DOHH2 (cell line): ENCODE measurements at regions not wholly inside any gene's neighbourhood (a gene's known extent, or its start where the extent isn't known, plus 50 kb on each side); places are given as distances from the start of the nearest gene placed in this dataset.

Experiments
- H3F3A ChIP-seq: fragments of 200-600 bp; sonication (generic), shearing (Covaris generic); 2 replicates; pipeline ENCODE4 v1.6.0; 2016; ENCODE audit warnings: antibody characterized with exemption, mild to moderate bottlenecking; ENCODE audit not compliant: control insufficient read depth, insufficient read depth
- H3K27ac ChIP-seq: fragments of 200-600 bp; sonication (generic); 2 replicates; pipeline ENCODE4 v1.5.1; 2014; ENCODE audit warnings: low read depth, mild to moderate bottlenecking, low read length, moderate library complexity
- H3K27me3 ChIP-seq: fragments of 200-600 bp; sonication (generic); 2 replicates; pipeline ENCODE4 v1.6.1; 2014; ENCODE audit warnings: mild to moderate bottlenecking, low read length, mixed read lengths; ENCODE audit not compliant: control insufficient read depth
- H3K36me3 ChIP-seq: fragments of 200-600 bp; sonication (generic); 2 replicates; pipeline ENCODE4 v1.6.1; 2014; ENCODE audit warnings: mild to moderate bottlenecking, low read length, moderate library complexity, mixed read lengths; ENCODE audit not compliant: control insufficient read depth
- H3K4me1 ChIP-seq: fragments of 200-600 bp; sonication (generic); 2 replicates; pipeline ENCODE4 v1.6.1; 2014; ENCODE audit warnings: mild to moderate bottlenecking, low read length, mixed read lengths; ENCODE audit not compliant: control insufficient read depth
- H3K4me2 ChIP-seq: fragments of 200-600 bp; sonication (generic); 2 replicates; pipeline ENCODE4 v1.6.0; 2014; ENCODE audit warnings: mild to moderate bottlenecking, low read length, moderate library complexity
- H3K4me3 ChIP-seq: fragments of 200-600 bp; sonication (generic); 2 replicates; pipeline ENCODE4 v1.5.1; 2014; ENCODE audit warnings: mild to moderate bottlenecking, low read length, mixed read lengths
- H3K79me2 ChIP-seq: fragments of 200-600 bp; sonication (generic); 2 replicates; pipeline ENCODE4 v1.6.1; 2014; ENCODE audit warnings: mild to moderate bottlenecking, low read length, mixed read lengths; ENCODE audit not compliant: control insufficient read depth
- H3K9me2 ChIP-seq: fragments of 200-600 bp; sonication (generic); replicated peaks from 2 replicates; pipeline ENCODE4 v1.6.1; 2014; ENCODE audit warnings: mild to moderate bottlenecking, low read length, mixed read lengths; ENCODE audit not compliant: control insufficient read depth
- H3K9me3 ChIP-seq: fragments of 200-600 bp; sonication (generic); 2 replicates; pipeline ENCODE4 v1.6.1; 2014; ENCODE audit warnings: antibody characterized with exemption, low read length, mixed read lengths; ENCODE audit not compliant: control insufficient read depth, insufficient read depth
- H4K20me1 ChIP-seq: fragments of 200-600 bp; sonication (generic); 2 replicates; pipeline ENCODE4 v1.6.0; 2014; ENCODE audit warnings: low read depth, mild to moderate bottlenecking, antibody characterized with exemption, low read length, moderate library complexity; ENCODE audit not compliant: control insufficient read depth, insufficient read depth
- CTCF ChIP-seq: fragments of 200-600 bp; sonication (generic); IDR thresholded peaks from one replicate; pipeline ENCODE4 v1.5.1; 2014; ENCODE audit warnings: antibody characterized with exemption, mild to moderate bottlenecking, low read depth, low read length; ENCODE audit not compliant: poor library complexity, severe bottlenecking
- EZH2phosphoT487 ChIP-seq: fragments of 200-600 bp; sonication (generic); IDR thresholded peaks from 2 replicates; pipeline ENCODE4 v1.6.1; 2017; ENCODE audit warnings: borderline replicate concordance, mild to moderate bottlenecking, antibody characterized with exemption, low read length, moderate library complexity, mixed read lengths

GRCh38 chr21:43348801-43349261 lies 78.1 kb downstream of the SIK1 start:
- no peaks in the 10 kb centered on the region for H3K79me2 ChIP-seq
- no peak overlapping the region for H3K4me2 ChIP-seq
- no peaks in the 10 kb centered on the region for H3K9me3 ChIP-seq
- peaks cover 10% of the 10 kb centered on the region for H3F3A ChIP-seq
- peaks cover 19% of the 10 kb centered on the region for H3K4me1 ChIP-seq
- no peaks in the 10 kb centered on the region for H3K27me3 ChIP-seq
- TF ChIP-seq EZH2phosphoT487 (no peak), CTCF (no peak)
- H3K9me2 ChIP-seq: no peaks in the 10 kb centered on the region
- no peaks in the 10 kb centered on the region for H3K36me3 ChIP-seq
- H4K20me1 ChIP-seq: no peaks in the 10 kb centered on the region
- H3K4me3 ChIP-seq: no peak overlapping the region
- H3K27ac ChIP-seq: no peak overlapping the region

- H3K79me2 ChIP-seq: no peaks in the 10 kb centered on the region
- peaks cover 13% of the 10 kb centered on the region for H3K4me1 ChIP-seq
- H3K9me2 ChIP-seq: no peaks in the 10 kb centered on the region
- no peaks in the 10 kb centered on the region for H3K27me3 ChIP-seq
- no peak overlapping the region for H3K27ac ChIP-seq
- H3F3A ChIP-seq: peaks cover 9% of the 10 kb centered on the region
- no peak overlapping the region for H3K4me3 ChIP-seq
- H3K36me3 ChIP-seq: no peaks in the 10 kb centered on the region
- no peak for TF ChIP-seq CTCF
- TF ChIP-seq EZH2phosphoT487: no peak
- no peak overlapping the region for H3K4me2 ChIP-seq
- no peaks in the 10 kb centered on the region for H3K9me3 ChIP-seq
- no peaks in the 10 kb centered on the region for H4K20me1 ChIP-seq
These were observed 78.7 kb downstream of the SIK1 start for GRCh38 chr21:43348170-43348766.

GRCh38 chr21:43347461-43348169 lies 79.3 kb downstream of the SIK1 start:
- Histone ChIP-seq H3K9me3 (no peaks in the 10 kb centered on the region), H3K4me3 (no peak overlapping the region), H3K27me3 (no peaks in the 10 kb centered on the region), H3K27ac (no peak overlapping the region), H3F3A (peaks cover 4% of the 10 kb centered on the region; the same call in 1 of the 2 replicates), H3K4me1 (peaks cover 7% of the 10 kb centered on the region), H4K20me1 (no peaks in the 10 kb centered on the region), H3K4me2 (no peak overlapping the region), H3K36me3 (no peaks in the 10 kb centered on the region), H3K9me2 (no peaks in the 10 kb centered on the region), H3K79me2 (no peaks in the 10 kb centered on the region)
- TF ChIP-seq EZH2phosphoT487: no peak
- no peak for TF ChIP-seq CTCF
